MM.1S (cell line): ENCODE measurements at regions not wholly inside any gene's neighbourhood (a gene's known extent, or its start where the extent isn't known, plus 50 kb on each side); places are given as distances from the start of the nearest gene placed in this dataset.

Experiments
- DNase-seq: peaks from one replicate; pipeline ENCODE4 v3.0.0-alpha.2; 2015
- H2AFZ ChIP-seq: fragments of 300-600 bp; sonication (generic); 2 replicates; pipeline ENCODE4 v1.6.0; 2016; ENCODE audit warnings: antibody characterized with exemption, low read length
- H3F3A ChIP-seq: fragments of 300-600 bp; sonication (generic); 2 replicates; pipeline ENCODE4 v1.6.1; 2016; ENCODE audit warnings: mild to moderate bottlenecking, antibody characterized with exemption, low read length, moderate library complexity, mixed read lengths; ENCODE audit not compliant: insufficient read depth
- H3K27ac ChIP-seq: fragments of 300-600 bp; sonication (generic); 2 replicates; pipeline ENCODE4 v1.5.1; 2016; ENCODE audit warnings: mild to moderate bottlenecking, low read length
- H3K27me3 ChIP-seq: fragments of 300-600 bp; sonication (generic); replicated peaks from 2 replicates; pipeline ENCODE4 v1.6.0; 2016; ENCODE audit warnings: low read length; ENCODE audit not compliant: insufficient read depth
- H3K36me3 ChIP-seq: fragments of 300-600 bp; sonication (generic); replicated peaks from 2 replicates; pipeline ENCODE4 v1.6.1; 2016; ENCODE audit warnings: mild to moderate bottlenecking, low read length, mixed read lengths; ENCODE audit not compliant: insufficient read depth
- H3K4me1 ChIP-seq: fragments of 300-600 bp; sonication (generic); 2 replicates; pipeline ENCODE4 v1.6.1; 2016; ENCODE audit warnings: low read length, mixed read lengths
- H3K4me2 ChIP-seq: fragments of 300-600 bp; sonication (generic); 2 replicates; pipeline ENCODE4 v1.6.0; 2016; ENCODE audit warnings: low read depth, low read length
- H3K4me3 ChIP-seq: fragments of 300-600 bp; sonication (generic); 2 replicates; pipeline ENCODE4 v1.5.1; 2016; ENCODE audit warnings: low read length, mixed read lengths
- H3K79me2 ChIP-seq: fragments of 300-600 bp; sonication (generic); 2 replicates; pipeline ENCODE4 v1.6.1; 2016; ENCODE audit warnings: mixed run types, low read length, mixed read lengths
- H3K9ac ChIP-seq: fragments of 300-600 bp; sonication (generic); 2 replicates; pipeline ENCODE4 v1.6.1; 2016; ENCODE audit warnings: low read length, mixed read lengths
- H3K9me2 ChIP-seq: fragments of 300-600 bp; sonication (generic); replicated peaks from 2 replicates; pipeline ENCODE4 v1.6.1; 2016; ENCODE audit warnings: mild to moderate bottlenecking, low read length, mixed read lengths; ENCODE audit not compliant: insufficient read depth
- H3K9me3 ChIP-seq: fragments of 300-600 bp; sonication (generic); replicated peaks from 2 replicates; pipeline ENCODE4 v1.6.1; 2016; ENCODE audit warnings: mild to moderate bottlenecking, low read length, mixed read lengths; ENCODE audit not compliant: insufficient read depth
- H4K20me1 ChIP-seq: fragments of 300-600 bp; sonication (generic); 2 replicates; pipeline ENCODE4 v1.6.1; 2016; ENCODE audit warnings: mild to moderate bottlenecking, low read length, moderate library complexity, mixed read lengths; ENCODE audit not compliant: insufficient read depth
- EZH2 ChIP-seq: fragments of 300-600 bp; sonication (generic); optimal IDR thresholded peaks from 2 replicates; pipeline ENCODE3; 2017; ENCODE audit warnings: low read depth, mild to moderate bottlenecking, antibody characterized with exemption, low read length, mixed read lengths
- EZH2phosphoT487 ChIP-seq: fragments of 300-600 bp; sonication (generic); IDR thresholded peaks from 2 replicates; pipeline ENCODE4 v1.6.1; 2018; ENCODE audit warnings: antibody characterized with exemption, low read length
- TF ChIP-seq, protein P1 (sequence below): fragments of 300-600 bp; sonication (generic); IDR thresholded peaks from 2 replicates; pipeline ENCODE4 v1.5.1; 2016; ENCODE audit warnings: antibody characterized with exemption, low read length, mixed read lengths

DNA sequence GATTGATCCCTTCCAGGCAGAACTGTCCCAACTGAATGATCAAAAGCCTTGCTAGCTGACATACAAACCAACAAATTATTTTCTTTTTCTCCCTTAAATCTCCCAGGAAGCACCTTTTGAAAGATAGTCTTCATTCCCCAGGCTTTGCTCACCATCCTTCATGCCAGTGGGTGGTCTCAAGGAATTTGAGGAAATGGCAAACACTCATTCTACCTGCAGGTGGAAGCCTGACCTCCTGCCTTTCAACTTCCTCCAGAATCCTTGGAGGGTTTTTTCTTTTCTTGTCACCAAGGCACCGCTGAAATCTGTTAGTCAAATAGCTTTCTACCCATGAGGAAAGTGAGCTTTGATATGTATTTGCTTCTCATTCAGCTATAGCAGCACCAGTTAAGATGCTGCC is 128.5 kb downstream of the WIF1 start:
- Histone ChIP-seq H3K9ac (no peak overlapping the region), H3K4me3 (no peak overlapping the region)

DNA sequence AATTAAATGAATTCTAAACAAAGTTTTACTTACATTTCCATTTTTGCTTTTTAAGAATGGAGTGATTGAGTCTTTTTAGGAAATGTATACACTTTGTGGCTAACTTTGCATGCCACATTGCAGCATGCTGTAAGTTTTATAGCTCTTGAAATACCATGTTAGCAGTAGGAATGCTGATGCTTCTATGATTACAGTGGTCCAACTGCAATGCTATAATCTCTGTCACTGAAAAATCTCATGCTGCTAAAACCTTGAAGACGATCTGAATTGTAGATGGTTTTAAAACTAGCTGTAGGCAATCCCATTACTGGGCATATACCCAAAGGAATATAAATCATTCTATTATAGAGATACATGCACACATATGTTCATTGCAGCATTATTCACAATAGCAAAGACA is 127.6 kb downstream of the WIF1 start:
- Histone ChIP-seq H3K27ac (no peak overlapping the region), H2AFZ (no peak overlapping the region), H3K27me3 (no peaks in the 10 kb centered on the region), H3K4me1 (no peaks in the 10 kb centered on the region), H3K9me2 (no peaks in the 10 kb centered on the region), H3K79me2 (no peaks in the 10 kb centered on the region), H3K9ac (no peak overlapping the region), H3K9me3 (no peaks in the 10 kb centered on the region), H3F3A (no peaks in the 10 kb centered on the region), H3K4me2 (no peak overlapping the region), H3K4me3 (no peak overlapping the region), H4K20me1 (no peaks in the 10 kb centered on the region), H3K36me3 (no peaks in the 10 kb centered on the region)
- no peak for TF ChIP-seq EZH2phosphoT487
- TF ChIP-seq, protein P1, sequence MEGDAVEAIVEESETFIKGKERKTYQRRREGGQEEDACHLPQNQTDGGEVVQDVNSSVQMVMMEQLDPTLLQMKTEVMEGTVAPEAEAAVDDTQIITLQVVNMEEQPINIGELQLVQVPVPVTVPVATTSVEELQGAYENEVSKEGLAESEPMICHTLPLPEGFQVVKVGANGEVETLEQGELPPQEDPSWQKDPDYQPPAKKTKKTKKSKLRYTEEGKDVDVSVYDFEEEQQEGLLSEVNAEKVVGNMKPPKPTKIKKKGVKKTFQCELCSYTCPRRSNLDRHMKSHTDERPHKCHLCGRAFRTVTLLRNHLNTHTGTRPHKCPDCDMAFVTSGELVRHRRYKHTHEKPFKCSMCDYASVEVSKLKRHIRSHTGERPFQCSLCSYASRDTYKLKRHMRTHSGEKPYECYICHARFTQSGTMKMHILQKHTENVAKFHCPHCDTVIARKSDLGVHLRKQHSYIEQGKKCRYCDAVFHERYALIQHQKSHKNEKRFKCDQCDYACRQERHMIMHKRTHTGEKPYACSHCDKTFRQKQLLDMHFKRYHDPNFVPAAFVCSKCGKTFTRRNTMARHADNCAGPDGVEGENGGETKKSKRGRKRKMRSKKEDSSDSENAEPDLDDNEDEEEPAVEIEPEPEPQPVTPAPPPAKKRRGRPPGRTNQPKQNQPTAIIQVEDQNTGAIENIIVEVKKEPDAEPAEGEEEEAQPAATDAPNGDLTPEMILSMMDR = no peak
- no peak for TF ChIP-seq EZH2
- DNase-seq = no peak

More for the DNA sequence above, 128.5 kb downstream of the WIF1 start:
- Histone ChIP-seq H3K9me2 (no peaks in the 10 kb centered on the region), H4K20me1 (no peaks in the 10 kb centered on the region), H3K4me2 (no peak overlapping the region), H3K79me2 (no peaks in the 10 kb centered on the region), H3K4me1 (no peaks in the 10 kb centered on the region), H2AFZ (no peak overlapping the region), H3K36me3 (no peaks in the 10 kb centered on the region), H3F3A (no peaks in the 10 kb centered on the region), H3K27ac (no peak overlapping the region), H3K27me3 (no peaks in the 10 kb centered on the region), H3K9me3 (no peaks in the 10 kb centered on the region)
- no peak for TF ChIP-seq EZH2
- no peak for TF ChIP-seq EZH2phosphoT487
- TF ChIP-seq, protein P1 = no peak
- no peak for DNase-seq

DNA sequence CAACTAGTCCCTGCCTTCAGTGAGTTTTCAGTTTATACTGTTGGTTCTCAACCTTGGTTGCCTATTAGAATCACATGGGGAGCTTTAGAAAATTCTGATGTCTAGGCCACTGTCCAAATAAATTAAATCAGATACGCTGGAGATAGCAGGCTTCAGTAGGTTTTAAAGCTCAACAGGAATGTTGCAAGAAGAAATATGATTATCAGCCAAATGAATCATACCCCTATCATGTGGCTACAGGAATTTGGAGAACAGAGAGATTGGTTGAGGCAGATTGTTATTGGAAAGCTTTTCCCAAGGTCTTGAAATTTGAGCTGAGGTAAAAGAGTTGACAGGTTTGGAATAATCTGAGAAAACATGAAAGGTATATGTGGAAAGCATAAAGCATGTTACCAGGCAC is 125.3 kb downstream of the WIF1 start:
- Histone ChIP-seq H3K4me3 (no peak overlapping the region), H3K9ac (no peak overlapping the region), H2AFZ (no peak overlapping the region), H3K9me2 (no peaks in the 10 kb centered on the region), H3K79me2 (no peaks in the 10 kb centered on the region), H4K20me1 (no peaks in the 10 kb centered on the region), H3K4me2 (no peak overlapping the region), H3K9me3 (no peaks in the 10 kb centered on the region), H3K27ac (no peak overlapping the region), H3K36me3 (no peaks in the 10 kb centered on the region), H3K4me1 (no peaks in the 10 kb centered on the region), H3F3A (no peaks in the 10 kb centered on the region), H3K27me3 (no peaks in the 10 kb centered on the region)
- no peak for DNase-seq
- TF ChIP-seq, protein P1 = no peak
- TF ChIP-seq EZH2phosphoT487 (no peak), EZH2 (no peak)
